Left cardiac atrium (tissue), 4 donors: ENCODE measurements at regions not wholly inside any gene's neighbourhood (a gene's known extent, or its start where the extent isn't known, plus 50 kb on each side); places are given as distances from the start of the nearest gene placed in this dataset.

ENCODE experiments used
- ATAC-seq, 2 donors: fragments of 200-7000 bp; cut with Tn5 transposase; one replicate each; pipeline ENCODE4 v1.9.1; 2020; ENCODE audit warnings: mild to moderate bottlenecking in 2 of 2, moderate library complexity in 2 of 2
- DNase-seq: peaks from one replicate; pipeline ENCODE4 v3.0.0-alpha.2; 2020
- intact Hi-C, 2 donors: fragments of 100-400 bp; cut with DNase I; formaldehyde crosslinking; loops; one replicate each; pipeline versions ENCODE4 v1.14.1 to v1.15.1; 2022 to 2023
- donor health status: DM: no; HTN: yes; CAD: no.
- donor health status: DM: no; HTN: yes; CAD: no; lungs with severe emphysema.
- donor health status: DM: yes; HTN: yes; CAD: no.
- donor health status: Dilated cardiomyopathy.

DNA sequence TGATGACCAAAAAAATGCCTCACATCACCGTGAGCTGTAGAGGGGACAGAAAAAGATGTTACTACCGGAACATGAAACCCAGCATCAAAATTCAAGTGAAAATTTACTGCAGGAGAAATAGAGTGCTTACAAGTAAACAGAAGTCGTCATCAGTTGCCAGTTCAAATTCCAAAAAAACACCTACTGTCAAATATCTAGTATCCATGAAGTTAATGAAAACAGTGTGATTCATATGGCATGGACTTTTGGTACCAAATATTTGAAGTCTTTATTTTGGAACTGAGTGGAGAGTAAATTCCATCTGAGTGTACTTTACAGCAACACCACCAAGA, 388.9 kb upstream of the SPOCK3 start:
- intact Hi-C loops: no loop called here
- no peak for ATAC-seq

GRCh38 chr4:167629272-167629671, 395.0 kb upstream of the SPOCK3 start:
- DNase-seq: no peak
- no peak for ATAC-seq
- intact Hi-C loops: no loop called here

More for the DNA sequence above, 388.9 kb upstream of the SPOCK3 start:
- no peak for DNase-seq

DNA sequence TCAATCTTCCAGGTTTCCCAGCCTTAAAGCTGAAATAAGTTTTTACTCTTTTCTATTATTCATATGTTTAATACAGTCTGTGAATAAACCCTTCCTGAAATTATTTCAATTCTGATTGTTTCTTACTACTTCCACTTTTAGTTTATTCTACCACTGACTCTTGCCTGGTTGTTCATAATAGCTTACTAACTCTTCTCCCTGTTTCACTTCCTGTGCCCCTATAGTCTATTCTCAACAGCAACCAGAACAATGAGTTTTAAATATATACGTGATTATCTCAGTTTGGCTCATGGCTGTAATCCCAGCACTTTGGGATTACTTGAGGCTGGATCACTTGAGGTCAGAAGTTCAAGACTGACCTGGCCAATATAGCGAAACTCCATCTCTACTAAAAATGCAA, 408.0 kb upstream of the SPOCK3 start:
- DNase-seq: no peak
- no peak for ATAC-seq
- intact Hi-C loops: no loop called here

DNA sequence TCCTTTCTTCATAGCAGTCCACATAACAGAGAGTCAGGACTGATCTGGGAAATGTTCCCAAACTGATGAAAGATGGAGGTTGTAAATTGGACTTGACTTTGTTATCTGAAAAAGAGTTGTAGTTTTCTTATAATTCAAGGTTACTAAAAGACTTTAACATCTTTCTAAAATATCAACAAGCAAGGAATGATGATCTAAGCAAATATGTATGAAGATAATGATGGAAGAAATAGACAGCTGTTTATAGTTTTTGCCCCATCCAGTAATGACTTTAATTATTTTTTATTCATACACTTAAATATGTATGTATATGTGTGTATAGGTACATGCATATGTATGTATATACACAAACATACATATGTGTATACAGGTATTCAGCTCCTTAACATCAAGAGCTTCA, 411.1 kb upstream of the SPOCK3 start:
- ATAC-seq: no peak
- intact Hi-C loops: no loop called here
- DNase-seq: no peak

DNA sequence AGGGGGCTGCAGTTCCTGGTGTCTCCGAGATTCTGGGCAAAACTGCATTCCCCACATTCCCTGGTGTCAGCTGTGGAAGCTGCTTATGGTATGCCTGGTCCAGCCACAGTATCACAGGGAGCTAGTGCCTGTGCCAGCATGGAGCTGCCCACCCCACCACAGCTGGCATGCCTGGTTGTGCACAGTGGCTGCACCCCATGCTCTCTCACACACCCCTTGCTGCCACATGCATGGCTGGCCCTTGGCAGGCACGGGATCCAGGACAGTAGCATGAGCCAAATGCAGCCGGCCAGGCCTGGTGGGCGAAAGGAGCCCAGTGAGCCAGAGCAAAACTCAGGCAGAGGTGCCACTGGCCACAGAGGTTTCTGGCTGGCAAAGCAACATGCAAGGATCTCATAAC, 418.0 kb upstream of the SPOCK3 start:
- ATAC-seq: no peak
- intact Hi-C loops: no loop called here
- peak; percentile 14 for DNase-seq

DNA sequence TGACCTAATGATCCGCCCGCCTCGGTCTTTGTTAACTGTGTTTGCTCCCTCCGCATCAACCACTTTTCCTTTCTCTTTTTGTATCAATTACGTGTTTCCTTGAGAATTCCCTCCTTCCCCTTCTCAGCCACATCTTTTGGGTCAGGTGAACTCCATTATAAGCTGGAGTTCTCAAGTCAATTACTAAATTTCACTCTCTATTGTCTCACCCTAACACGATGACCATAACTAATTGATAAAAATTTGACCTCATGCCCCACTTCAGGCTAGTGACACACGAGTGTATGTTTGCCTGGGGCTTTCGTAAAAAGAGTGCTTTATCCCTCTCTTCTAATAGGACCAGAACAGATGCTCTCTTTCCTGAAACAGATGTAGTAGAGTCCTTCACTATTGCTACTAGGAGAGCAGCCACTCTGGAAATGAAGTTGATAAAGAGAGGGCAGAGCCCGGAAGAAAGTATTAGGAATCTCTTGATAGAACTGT, 403.6 kb upstream of the ANXA10 start:
- intact Hi-C loops: no loop called here
- ATAC-seq: no peak
- no peak for DNase-seq

GRCh38 chr4:167702391-167702790, 389.9 kb upstream of the ANXA10 start:
- ATAC-seq (no peak), DNase-seq (no peak)
- intact Hi-C loops: no loop called here

- intact Hi-C loops: no loop called here
- no peak for DNase-seq
- ATAC-seq: no peak
Measured at GRCh38 chr4:167711517-167711916, 380.8 kb upstream of the ANXA10 start.

DNA sequence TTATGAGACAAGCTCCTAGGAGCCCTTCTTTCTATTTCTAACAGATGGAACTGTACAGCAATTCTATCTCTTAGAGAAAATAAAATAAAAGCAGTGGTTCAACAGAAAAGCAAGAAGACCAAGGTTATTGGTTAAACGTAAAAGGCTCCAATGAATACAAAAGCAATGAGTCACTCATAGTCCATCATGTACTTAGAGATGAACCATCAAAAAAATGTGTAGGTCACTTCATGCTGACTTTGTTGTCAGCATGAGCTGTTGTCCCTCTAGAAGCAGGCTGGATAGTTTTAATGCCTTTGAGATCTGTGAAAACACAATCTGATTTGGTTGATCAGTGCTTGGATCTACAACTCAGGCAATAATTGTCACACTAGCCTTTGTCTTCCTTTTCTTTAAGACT, 378.6 kb upstream of the ANXA10 start:
- ATAC-seq (no peak), DNase-seq (no peak)
- intact Hi-C loops: no loop called here

GRCh38 chr4:167715176-167715575, 377.2 kb upstream of the ANXA10 start:
- ATAC-seq (no peak), DNase-seq (no peak)
- intact Hi-C loops: no loop called here

- no peak for ATAC-seq
- intact Hi-C loops: no loop called here
Measured at GRCh38 chr4:167717495-167717894, 374.8 kb upstream of the ANXA10 start.

DNA sequence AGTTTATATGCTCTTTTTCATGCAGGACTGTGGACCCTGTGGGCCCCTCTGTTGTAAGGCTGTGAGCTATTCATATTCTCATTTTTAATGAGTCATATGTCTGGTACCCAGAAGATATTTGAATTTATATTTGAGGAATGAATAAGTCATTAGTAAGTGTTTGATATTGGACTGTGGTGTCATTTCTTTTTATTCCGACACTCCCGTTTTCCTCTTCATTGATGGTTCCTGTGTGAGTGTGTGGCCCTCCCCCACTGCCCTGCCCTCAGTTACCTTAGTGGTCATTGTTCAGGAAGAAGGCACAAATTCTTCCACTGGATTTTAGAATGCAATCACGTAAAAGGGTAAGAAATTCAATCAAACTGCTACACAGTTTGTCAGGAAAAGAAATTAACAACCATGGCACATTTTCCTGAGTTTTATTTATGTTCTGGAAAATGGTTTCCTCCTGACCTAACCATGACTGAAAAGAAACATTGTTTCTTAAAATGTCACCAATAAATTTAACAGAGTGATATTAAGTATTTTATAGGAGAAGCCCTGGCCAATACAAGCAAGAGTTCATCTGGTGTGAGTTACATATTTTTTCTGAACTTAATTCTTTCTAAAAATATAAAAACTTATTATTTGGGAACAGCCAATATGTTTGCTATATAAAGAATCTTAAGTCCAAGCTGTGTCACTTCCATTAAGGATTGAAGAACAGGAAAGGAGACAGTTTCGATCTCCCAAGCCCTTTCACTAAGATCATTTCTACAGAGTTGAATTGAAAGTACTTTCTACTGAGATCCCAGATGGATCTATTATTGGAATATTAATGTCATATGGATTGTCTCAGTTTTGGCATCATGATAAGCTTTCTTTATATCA, 370.5 kb upstream of the ANXA10 start:
- no peak for ATAC-seq
- no peak for DNase-seq
- intact Hi-C loops: no loop called here

More at GRCh38 chr4:167717495-167717894, 374.8 kb upstream of the ANXA10 start:
- no peak for DNase-seq

GRCh38 chr4:167722487-167722808, 369.9 kb upstream of the ANXA10 start:
- DNase-seq (no peak), ATAC-seq (no peak)
- intact Hi-C loops: no loop called here

DNA sequence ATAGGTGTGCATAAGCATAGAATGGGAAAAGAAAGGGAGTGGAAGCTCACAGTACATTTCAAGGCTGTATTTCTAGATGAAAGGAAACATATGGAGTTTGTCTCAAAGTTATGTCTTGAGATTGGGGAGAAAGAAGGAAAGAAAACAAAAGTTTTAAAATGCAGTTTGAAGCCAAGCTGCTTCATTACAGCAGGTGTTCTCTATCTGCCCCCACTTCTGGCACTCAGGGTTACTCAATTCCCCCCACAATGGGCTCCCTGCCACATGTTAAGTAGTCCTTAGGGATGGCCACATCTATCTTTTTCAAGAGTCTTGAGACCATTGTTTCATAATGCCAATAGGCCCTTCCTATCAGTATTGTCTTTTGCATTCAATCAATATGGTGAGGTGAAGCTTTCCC, 367.4 kb upstream of the ANXA10 start:
- DNase-seq: no peak
- intact Hi-C loops: no loop called here
- ATAC-seq: no peak

DNA sequence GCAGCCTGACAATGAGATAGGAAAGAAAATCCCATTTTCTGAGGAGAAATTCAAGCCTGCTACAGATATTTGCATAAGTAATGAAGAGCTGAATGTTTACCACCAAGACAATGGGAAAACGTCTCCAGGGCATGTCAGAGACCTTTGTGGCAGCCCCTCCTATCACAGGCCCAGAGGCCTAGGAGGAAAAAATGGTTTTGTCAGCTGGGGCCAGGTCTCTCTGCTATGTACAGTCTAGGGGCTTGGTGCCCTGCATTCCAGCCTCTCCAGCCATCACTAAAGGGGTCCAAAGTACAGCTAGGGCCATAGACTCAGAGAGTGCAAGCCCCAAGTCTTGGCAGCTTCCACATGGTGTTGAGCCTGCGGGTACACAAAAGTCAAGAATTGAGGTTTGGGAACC, 361.6 kb upstream of the ANXA10 start:
- DNase-seq: no peak
- intact Hi-C loops: no loop called here
- ATAC-seq: no peak

- no peak for DNase-seq
- no peak for ATAC-seq
- intact Hi-C loops: no loop called here
Measured at GRCh38 chr4:167745024-167745687, 347.2 kb upstream of the ANXA10 start.

- intact Hi-C loops: no loop called here
Measured at GRCh38 chr4:167767281-167767680, 325.1 kb upstream of the ANXA10 start.

DNA sequence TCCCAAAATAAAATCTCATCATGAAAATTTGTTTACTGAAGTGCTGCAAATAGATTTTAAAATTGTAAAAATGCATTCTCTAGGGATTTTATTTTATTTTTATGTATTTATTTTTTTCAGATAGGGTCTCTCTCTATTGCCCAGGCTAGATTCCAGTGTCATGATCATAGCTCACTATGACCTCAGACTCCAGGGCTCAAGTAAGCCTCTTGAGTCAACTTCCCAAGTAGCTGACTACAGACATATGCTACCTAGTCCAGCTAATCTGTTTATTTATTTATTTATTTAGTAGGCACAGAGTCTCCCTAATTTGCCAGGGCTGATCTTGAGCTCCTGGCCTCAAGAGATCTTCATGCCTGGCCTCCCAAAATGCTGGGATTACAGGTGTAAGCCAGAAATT, 317.7 kb upstream of the ANXA10 start:
- DNase-seq (no peak), ATAC-seq (no peak)
- intact Hi-C loops: no loop called here

More at GRCh38 chr4:167767281-167767680, 325.1 kb upstream of the ANXA10 start:
- ATAC-seq (no peak), DNase-seq (no peak)

- intact Hi-C loops: no loop called here
- ATAC-seq (no peak), DNase-seq (no peak)
Measured at GRCh38 chr4:167775375-167775774, 317.0 kb upstream of the ANXA10 start.

- no peak for DNase-seq
- intact Hi-C loops: no loop called here
- ATAC-seq: no peak
Measured at GRCh38 chr4:167779280-167779679, 313.1 kb upstream of the ANXA10 start.

DNA sequence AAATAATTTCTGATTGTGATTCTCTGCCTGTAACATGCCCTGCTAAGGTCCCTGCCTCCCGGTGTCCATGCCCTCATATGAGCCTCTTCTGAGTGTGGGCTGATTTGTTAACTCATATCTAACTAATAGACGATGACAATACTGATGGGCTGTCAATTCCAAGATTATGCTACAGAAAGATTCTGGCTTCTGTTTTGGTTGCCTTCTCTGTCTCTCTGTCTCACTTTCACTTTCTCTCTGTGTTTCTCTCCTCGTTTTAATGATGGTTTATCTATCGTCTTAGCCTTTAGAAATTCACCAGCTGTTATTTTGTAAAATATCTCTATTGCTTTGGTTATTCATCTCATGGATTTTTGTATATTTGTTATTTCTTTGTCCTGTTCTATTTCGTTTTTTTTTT, 312.5 kb upstream of the ANXA10 start:
- no peak for ATAC-seq
- intact Hi-C loops: no loop called here
- DNase-seq: no peak
